Chondrocyte (in vitro differentiated cells): ENCODE measurements at regions not wholly inside any gene's neighbourhood (a gene's known extent, or its start where the extent isn't known, plus 50 kb on each side); places are given as distances from the start of the nearest gene placed in this dataset.

Experiments used
- DNase-seq: peaks from one replicate; pipeline ENCODE4 v3.0.0; 2021; ENCODE audit warnings: mixed read lengths, low spot score
- H3K27ac Mint-ChIP-seq: one replicate; pipeline ENCODE4 v1.8.0; 2021; ENCODE audit warnings: mild to moderate bottlenecking, moderate library complexity, mixed read lengths; ENCODE audit not compliant: unreplicated experiment
- H3K27me3 Mint-ChIP-seq: 2 replicates; pipeline ENCODE4 v1.8.0; 2021; ENCODE audit warnings: low read depth, mixed read lengths
- H3K36me3 Mint-ChIP-seq: 2 replicates; pipeline ENCODE4 v1.8.0; 2021; ENCODE audit warnings: low read depth, mixed read lengths
- H3K4me1 Mint-ChIP-seq: 2 replicates; pipeline ENCODE4 v1.8.0; 2021; ENCODE audit warnings: low read depth, mild to moderate bottlenecking, mixed read lengths
- H3K4me3 Mint-ChIP-seq: one replicate; pipeline ENCODE4 v1.8.0; 2021; ENCODE audit warnings: mild to moderate bottlenecking, moderate library complexity, mixed read lengths; ENCODE audit not compliant: unreplicated experiment
- H3K9me3 Mint-ChIP-seq: 2 replicates; pipeline ENCODE4 v1.8.0; 2021; ENCODE audit warnings: low read depth, mixed read lengths
- TF ChIP-seq, protein P1 (sequence below): fragments of 200-600 bp; sonication (generic); IDR thresholded peaks from 2 replicates; pipeline ENCODE4 v1.5.0; 2021; ENCODE audit warnings: antibody characterized with exemption, mild to moderate bottlenecking, moderate library complexity

DNA sequence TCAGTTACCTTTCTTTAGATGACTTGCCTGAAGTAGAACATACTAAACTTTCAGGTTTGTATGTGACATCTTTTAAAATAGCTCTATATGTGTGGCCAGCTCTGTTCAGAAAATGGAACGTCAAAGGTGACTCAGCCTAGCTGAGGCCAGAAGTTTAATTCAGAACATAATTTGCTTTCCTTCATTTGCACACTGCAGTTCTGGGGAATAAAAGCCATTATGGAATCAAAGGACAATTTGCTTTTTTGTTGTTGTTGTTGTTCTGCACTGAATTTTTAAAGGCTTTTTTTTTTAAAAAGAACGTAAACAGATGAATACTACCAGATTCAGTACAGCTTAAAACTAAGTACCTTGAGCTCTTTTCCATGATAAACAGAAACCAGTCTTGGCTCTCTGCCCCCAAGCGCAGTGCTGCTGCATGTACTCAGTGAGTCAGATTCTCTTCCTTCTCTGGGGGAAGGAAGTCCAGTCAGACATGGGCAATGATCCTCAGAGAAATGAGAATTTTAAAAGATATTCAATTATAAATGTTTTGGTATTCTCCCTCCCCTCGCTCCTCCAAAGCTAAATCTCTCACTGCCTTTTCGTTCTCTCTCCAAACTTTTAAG is 644.2 kb downstream of the NOVA1 start:
- peaks cover 30% of the 10 kb centered on the region for H3K9me3 Mint-ChIP-seq
- no peaks in the 10 kb centered on the region for H3K4me1 Mint-ChIP-seq
- no peak overlapping the region for H3K4me3 Mint-ChIP-seq
- no peak overlapping the region for H3K27ac Mint-ChIP-seq
- DNase-seq = no peak
- H3K27me3 Mint-ChIP-seq = no peaks in the 10 kb centered on the region
- H3K36me3 Mint-ChIP-seq = no peaks in the 10 kb centered on the region
- TF ChIP-seq, protein P1, sequence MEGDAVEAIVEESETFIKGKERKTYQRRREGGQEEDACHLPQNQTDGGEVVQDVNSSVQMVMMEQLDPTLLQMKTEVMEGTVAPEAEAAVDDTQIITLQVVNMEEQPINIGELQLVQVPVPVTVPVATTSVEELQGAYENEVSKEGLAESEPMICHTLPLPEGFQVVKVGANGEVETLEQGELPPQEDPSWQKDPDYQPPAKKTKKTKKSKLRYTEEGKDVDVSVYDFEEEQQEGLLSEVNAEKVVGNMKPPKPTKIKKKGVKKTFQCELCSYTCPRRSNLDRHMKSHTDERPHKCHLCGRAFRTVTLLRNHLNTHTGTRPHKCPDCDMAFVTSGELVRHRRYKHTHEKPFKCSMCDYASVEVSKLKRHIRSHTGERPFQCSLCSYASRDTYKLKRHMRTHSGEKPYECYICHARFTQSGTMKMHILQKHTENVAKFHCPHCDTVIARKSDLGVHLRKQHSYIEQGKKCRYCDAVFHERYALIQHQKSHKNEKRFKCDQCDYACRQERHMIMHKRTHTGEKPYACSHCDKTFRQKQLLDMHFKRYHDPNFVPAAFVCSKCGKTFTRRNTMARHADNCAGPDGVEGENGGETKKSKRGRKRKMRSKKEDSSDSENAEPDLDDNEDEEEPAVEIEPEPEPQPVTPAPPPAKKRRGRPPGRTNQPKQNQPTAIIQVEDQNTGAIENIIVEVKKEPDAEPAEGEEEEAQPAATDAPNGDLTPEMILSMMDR = no peak

DNA sequence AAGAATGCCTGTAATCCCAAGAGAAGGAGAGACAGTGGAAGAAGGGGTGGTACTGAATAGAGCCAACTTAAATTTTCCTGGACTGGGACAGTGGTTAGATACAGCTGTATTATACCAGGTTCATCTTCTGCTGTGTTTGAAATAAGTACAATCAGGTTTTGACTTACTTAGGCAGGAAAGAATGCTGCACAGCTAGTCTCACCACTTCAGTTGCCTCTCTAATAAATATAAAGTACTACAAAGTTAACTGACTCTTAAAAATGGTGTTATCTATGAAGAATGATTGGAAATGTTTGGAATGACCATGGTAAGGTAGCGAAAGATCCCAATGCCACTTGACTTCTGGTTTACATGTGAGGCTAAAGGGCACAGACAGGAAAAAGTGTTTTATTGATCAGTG is 652.1 kb downstream of the NOVA1 start:
- TF ChIP-seq, protein P1 = no peak
- H3K27me3 Mint-ChIP-seq = no peaks in the 10 kb centered on the region
- H3K36me3 Mint-ChIP-seq = no peaks in the 10 kb centered on the region
- no peak overlapping the region for H3K27ac Mint-ChIP-seq
- H3K4me3 Mint-ChIP-seq = no peak overlapping the region
- no peaks in the 10 kb centered on the region for H3K4me1 Mint-ChIP-seq
- peaks cover 16% of the 10 kb centered on the region for H3K9me3 Mint-ChIP-seq
- no peak for DNase-seq

DNA sequence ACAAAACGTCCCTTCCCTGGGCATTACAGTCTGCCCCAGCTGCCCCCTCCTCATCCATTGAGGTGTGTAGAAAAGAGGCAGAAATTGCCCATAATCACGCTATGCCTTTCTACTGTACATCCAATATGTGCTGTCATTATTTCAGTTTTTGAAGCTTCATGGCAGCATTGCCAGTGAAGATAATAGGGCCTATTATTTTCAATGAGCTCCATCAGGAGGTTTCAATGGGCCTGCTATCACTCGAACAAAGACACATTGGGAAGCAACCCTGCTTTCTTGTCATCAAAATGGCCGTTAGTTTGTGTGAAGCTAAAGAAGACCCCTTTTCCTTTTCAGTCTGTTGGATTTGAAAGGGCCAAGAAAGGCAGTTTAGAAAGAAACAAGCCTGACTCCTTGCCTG is 653.8 kb downstream of the NOVA1 start:
- no peak for DNase-seq
- TF ChIP-seq, protein P1 = no peak
- Mint-ChIP-seq H3K9me3 (peaks cover 10% of the 10 kb centered on the region), H3K27ac (no peak overlapping the region), H3K27me3 (no peaks in the 10 kb centered on the region), H3K36me3 (no peaks in the 10 kb centered on the region), H3K4me1 (no peaks in the 10 kb centered on the region), H3K4me3 (no peak overlapping the region)

DNA sequence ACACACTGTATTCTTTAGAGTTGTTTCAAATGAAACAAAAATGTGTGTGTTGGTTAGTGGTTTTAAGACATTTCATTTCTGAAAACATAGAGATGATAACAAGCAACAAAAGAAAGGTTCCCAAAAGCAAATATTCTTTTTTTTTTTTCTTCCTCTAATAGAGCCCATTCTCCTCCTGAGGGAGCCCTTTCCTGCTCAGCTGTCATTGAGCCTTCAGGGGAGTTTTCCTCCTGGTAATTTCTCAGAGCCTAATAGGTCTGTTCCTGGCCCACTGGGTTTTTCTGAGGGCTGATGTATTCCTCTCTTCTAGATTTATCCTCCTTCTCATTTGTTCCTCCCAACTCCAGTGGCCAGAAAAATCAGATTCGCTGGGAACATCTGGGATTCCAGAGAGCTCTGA is 654.5 kb downstream of the NOVA1 start:
- no peaks in the 10 kb centered on the region for H3K36me3 Mint-ChIP-seq
- no peak for DNase-seq
- TF ChIP-seq, protein P1 = no peak
- H3K9me3 Mint-ChIP-seq = peaks cover 10% of the 10 kb centered on the region
- no peak overlapping the region for H3K4me3 Mint-ChIP-seq
- H3K4me1 Mint-ChIP-seq = no peaks in the 10 kb centered on the region
- no peaks in the 10 kb centered on the region for H3K27me3 Mint-ChIP-seq
- no peak overlapping the region for H3K27ac Mint-ChIP-seq

DNA sequence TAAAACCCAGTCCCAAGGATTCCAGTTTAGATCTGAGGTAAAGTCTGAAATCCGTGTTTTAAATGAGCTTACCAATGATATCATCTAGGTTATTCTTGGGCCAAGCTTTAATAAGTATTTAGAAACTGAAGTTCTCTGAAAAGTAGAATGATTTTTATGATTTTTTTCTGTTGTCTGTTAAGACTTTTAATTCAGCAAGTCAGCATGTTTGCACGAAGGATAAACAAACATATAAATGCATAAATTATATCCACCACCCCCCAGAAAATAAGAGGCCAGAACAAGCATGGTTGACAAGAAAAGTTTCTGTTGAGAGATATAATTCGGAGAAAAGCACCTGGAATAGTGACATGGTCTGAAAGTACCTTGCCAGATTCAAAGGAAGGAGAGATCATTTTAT is 655.7 kb downstream of the NOVA1 start:
- DNase-seq = no peak
- H3K4me3 Mint-ChIP-seq = no peak overlapping the region
- no peaks in the 10 kb centered on the region for H3K36me3 Mint-ChIP-seq
- H3K9me3 Mint-ChIP-seq = peaks cover 10% of the 10 kb centered on the region
- TF ChIP-seq, protein P1 = no peak
- H3K4me1 Mint-ChIP-seq = no peaks in the 10 kb centered on the region
- H3K27me3 Mint-ChIP-seq = no peaks in the 10 kb centered on the region
- H3K27ac Mint-ChIP-seq = no peak overlapping the region
